ENCODE measurements at regions not wholly inside any gene's neighbourhood (a gene's known extent, or its start where the extent isn't known, plus 50 kb on each side); places are given as distances from the start of the nearest gene placed in this dataset.

GRCh38 chr3:35088943-35089342, 550.4 kb upstream of the ARPP21 start:
- no peak for DNase-seq (ENCODE audit: low spot score)
- Mint-ChIP-seq H3K27me3 (ENCODE audit: low read depth) (no peaks in the 10 kb centered on the region), H3K4me1 (peaks cover 17% of the 10 kb centered on the region), H3K36me3 (peaks cover 33% of the 10 kb centered on the region), H3K27ac (peak overlapping the region; percentile 15; the same call in 1 of the 2 replicates), H3K4me3 (no peak overlapping the region), H3K9me3 (peaks cover 61% of the 10 kb centered on the region)
- POLR2A ChIA-PET = no interaction called here
- no peak for ATAC-seq
- TF ChIP-seq TCF7 (CRISPR knock-in tag; IDR thresholded peaks at IDR 0.05; ENCODE audit: low read depth) = no peak
- TF ChIP-seq KAT7 (CRISPR knock-in tag; IDR thresholded peaks at IDR 0.05; ENCODE audit: borderline replicate concordance) = no peak
- TF ChIP-seq E2F4 (CRISPR knock-in tag; IDR thresholded peaks at IDR 0.05; ENCODE audit: borderline replicate concordance, low read depth) = no peak
- no peak for TF ChIP-seq ZNF263 (CRISPR knock-in tag; IDR thresholded peaks at IDR 0.05; ENCODE audit: low read depth)
- no peak for TF ChIP-seq NFE2L1 (CRISPR knock-in tag; IDR thresholded peaks at IDR 0.05)
- no peak for TF ChIP-seq ZSCAN18 (CRISPR knock-in tag; IDR thresholded peaks at IDR 0.05)
- no peak for TF ChIP-seq HMGXB4 (CRISPR knock-in tag; IDR thresholded peaks at IDR 0.05)
- no peak for TF ChIP-seq TEAD1 (CRISPR knock-in tag; IDR thresholded peaks at IDR 0.05)
- no peak for TF ChIP-seq IRF2 (CRISPR knock-in tag; IDR thresholded peaks at IDR 0.05; ENCODE audit: borderline replicate concordance, low read depth)
- TF ChIP-seq RORB (CRISPR knock-in tag; IDR thresholded peaks at IDR 0.05) = no peak
- CTCF ChIA-PET = no interaction called here

- ATAC-seq = no peak
- CTCF ChIA-PET = no interaction called here
- H3K36me3 Mint-ChIP-seq = no peaks in the 10 kb centered on the region
These were observed 524.6 kb upstream of the ARPP21 start for GRCh38 chr3:35114686-35115085.

GRCh38 chr3:35120026-35120425, 519.3 kb upstream of the ARPP21 start:
- ChIA-PET CTCF (no interaction called here), POLR2A (no interaction called here)
- DNase-seq (ENCODE audit: low spot score) (no peak), ATAC-seq (no peak)
- no peaks in the 10 kb centered on the region for H3K4me1 Mint-ChIP-seq
- no peak for TF ChIP-seq FOXJ3 (CRISPR knock-in tag; IDR thresholded peaks at IDR 0.05; ENCODE audit: borderline replicate concordance)
- no peak overlapping the region for H3K27ac Mint-ChIP-seq
- no peaks in the 10 kb centered on the region for H3K9me3 Mint-ChIP-seq
- H3K4me3 Mint-ChIP-seq = no peak overlapping the region
- H3K36me3 Mint-ChIP-seq = no peaks in the 10 kb centered on the region
- H3K27me3 Mint-ChIP-seq (ENCODE audit: low read depth) = no peaks in the 10 kb centered on the region; the same call in 1 of the 2 replicates

More at GRCh38 chr3:35114686-35115085, 524.6 kb upstream of the ARPP21 start:
- no peak for TF ChIP-seq JUN (CRISPR knock-in tag; IDR thresholded peaks at IDR 0.05)
- no peak for TF ChIP-seq USF1 (CRISPR knock-in tag; IDR thresholded peaks at IDR 0.05)
- no peak for TF ChIP-seq ZNF317 (CRISPR knock-in tag; IDR thresholded peaks at IDR 0.05; ENCODE audit: borderline replicate concordance, low read depth)
- TF ChIP-seq E2F4 (CRISPR knock-in tag; IDR thresholded peaks at IDR 0.05; ENCODE audit: borderline replicate concordance, low read depth) = no peak
- TF ChIP-seq TCF7 (CRISPR knock-in tag; IDR thresholded peaks at IDR 0.05; ENCODE audit: low read depth) = no peak
- no peak for TF ChIP-seq NR2C2 (CRISPR knock-in tag; IDR thresholded peaks at IDR 0.05)
- Mint-ChIP-seq H3K4me1 (no peaks in the 10 kb centered on the region), H3K27me3 (ENCODE audit: low read depth) (no peaks in the 10 kb centered on the region), H3K9me3 (no peaks in the 10 kb centered on the region), H3K4me3 (no peak overlapping the region), H3K27ac (no peak overlapping the region)
- POLR2A ChIA-PET = no interaction called here
- no peak for DNase-seq (ENCODE audit: low spot score)

Measured in WTC11 (cell line).